NOMO-1 (cell line): ENCODE measurements at regions not wholly inside any gene's neighbourhood (a gene's known extent, or its start where the extent isn't known, plus 50 kb on each side); places are given as distances from the start of the nearest gene placed in this dataset.
"Not testable (repeated sequence)": the region's sequence is repeated elsewhere in the genome, so short reads cannot be mapped to it uniquely, and the experiment has no call there.

Experiments used
- DNase-seq, 2 experiments: peaks; one replicate each; lab custom pipeline; 2025; ENCODE audit not compliant: unreplicated experiment in 2 of 2; lab: John Stamatoyannopoulos, UW

DNA sequence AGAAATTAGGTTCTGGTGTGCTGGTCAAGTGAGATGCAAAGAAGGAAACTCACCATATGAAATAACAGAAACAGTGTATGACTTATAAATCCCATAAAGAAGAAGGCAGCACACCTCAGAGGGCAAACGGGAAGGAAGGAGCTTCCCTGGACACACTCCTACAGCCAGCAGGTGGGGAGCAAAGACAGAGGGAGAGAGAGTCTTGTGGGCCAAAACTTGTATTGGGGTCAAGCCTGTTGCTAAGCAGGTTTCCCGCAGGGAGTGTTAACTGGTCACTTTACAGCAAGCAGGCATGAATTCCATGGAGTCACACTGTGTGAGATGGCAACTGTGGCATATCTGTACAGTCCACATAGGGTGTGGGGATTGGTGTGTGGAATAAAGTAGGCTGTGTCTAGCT, 222.9 kb upstream of the NDN start:
- DNase-seq, result no peak

DNA sequence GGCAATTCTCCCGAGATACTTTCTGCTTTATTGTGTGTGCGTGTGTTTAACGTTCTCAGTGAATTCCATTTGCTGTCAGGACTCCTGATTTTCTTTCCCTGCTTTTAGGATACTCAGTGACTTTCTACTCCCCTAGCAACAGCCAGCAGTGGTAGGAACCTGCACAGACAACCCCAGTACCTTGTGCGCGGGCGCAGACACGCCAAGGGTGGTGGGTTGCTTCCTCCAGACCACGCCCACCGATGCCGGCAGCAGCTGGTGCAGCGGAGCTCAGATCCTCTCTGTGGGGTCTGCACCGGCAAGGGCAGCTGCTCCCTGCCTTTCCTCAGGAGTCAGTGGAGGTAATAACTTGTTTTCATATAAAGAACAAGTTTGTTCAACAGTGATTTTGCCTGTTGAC, 225.1 kb upstream of the NDN start:
- no peak for DNase-seq

DNA sequence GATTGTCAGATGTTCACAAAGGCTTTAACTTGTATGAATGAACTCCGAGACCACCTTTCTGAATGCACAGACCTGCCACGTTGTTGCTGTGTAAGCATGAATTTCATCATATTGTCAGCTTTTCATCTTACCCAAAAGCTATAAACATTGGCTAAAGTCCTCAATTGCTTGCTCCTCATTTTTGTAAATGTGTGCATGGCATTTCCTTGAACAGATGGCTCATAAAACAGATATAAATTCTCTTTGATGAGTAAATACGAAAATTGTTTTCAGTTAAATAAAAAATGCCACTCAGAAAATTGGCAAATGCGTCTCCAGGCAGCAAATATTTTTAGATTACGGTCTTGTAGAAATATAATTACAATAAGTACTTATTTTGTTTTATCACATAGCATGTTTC, 226.0 kb upstream of the NDN start:
- DNase-seq, result no peak

DNA sequence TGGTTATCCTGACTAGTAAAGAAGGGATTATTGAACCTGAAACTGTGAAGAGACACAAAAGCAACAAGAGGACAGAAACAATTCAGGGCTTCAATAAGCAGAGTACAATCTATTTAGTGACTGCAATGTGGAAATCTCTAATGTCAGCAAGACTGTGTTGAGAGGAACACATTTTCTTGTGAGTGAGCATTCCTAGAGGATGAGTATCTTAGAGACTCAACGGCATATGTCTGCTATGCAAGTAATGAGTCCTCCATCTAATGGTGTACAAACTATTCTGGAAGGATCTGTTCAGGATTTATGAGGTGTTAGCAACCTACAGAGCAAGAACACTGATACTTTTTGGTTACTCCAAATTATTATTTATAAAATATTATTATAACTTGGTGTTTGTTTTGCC, 226.5 kb upstream of the NDN start:
- DNase-seq, result no peak

DNA sequence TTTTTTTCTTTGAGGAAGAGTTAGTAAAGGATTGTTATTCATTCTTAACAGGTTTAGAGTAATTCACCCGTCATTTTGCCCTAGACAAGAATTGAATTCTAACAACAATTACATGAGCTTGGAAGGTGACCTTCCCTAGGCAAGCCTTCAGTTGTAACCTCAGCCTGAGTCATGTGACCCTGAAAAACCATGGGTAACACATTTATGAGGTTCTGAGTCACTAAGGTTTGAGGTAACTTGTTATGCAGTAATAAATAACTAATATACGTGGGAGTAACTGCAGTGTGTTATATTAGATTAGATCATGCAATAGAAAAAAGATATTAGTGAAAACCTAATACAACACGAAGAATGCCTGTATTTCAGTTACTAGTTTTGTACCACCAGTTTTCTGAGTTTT, 237.6 kb upstream of the NDN start:
- DNase-seq, result no peak

DNA sequence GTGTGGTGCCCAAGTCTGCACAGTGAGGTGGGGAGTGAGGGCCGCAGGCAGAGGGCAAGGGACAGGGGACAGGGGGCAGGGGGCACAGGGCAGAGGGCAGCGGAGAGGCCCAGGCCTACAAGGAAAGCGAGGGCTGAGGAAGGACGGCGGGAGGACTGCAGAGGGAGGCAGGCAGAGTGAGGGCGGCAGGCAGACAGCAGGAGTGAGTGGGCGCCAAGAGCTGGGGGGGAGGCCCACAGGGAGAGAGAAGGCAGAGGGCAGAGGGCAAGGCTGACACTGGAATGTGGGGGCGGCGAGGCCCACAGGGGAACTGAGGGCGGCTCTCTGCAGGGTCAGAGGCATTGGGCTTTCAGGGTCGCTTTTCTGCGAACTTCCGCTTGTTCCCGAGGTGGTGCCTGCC, 267.8 kb upstream of the NDN start:
- no peak for DNase-seq

DNA sequence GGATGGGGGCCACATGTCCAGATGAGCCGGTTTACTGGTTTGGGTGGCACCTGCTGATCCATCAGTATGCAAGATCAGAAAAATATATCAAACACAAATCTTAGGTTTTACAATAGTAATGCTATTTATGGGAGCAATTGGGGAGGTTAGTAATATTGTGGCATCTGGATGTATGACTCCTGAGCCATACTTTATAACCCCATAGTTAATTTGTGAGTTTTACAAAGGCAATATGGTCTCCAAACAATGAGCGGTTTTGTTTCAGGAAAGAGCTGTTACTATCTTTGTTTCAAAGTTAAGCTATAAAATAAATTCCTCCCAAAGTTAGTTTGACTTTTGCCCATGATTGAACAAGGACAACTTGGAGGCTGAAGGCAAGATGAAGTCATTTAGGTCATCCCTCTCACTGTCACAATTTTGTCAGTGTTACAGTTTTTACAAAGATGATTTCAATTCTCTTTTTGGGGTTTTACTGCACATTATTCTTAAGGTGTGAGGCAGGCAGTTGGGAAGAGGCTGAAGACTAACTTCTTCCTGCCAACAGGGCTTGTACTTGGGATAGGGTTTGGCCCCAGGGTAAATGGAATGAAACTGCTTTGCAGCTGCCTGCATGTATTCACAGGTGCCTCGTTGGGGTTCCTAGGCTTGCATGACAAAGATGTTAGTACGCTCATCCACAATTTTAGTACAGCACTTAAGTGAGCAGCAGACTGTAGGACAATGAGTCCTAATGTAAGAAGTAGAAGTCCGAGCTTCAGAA, 296.6 kb upstream of the NDN start:
- DNase-seq, result no peak

DNA sequence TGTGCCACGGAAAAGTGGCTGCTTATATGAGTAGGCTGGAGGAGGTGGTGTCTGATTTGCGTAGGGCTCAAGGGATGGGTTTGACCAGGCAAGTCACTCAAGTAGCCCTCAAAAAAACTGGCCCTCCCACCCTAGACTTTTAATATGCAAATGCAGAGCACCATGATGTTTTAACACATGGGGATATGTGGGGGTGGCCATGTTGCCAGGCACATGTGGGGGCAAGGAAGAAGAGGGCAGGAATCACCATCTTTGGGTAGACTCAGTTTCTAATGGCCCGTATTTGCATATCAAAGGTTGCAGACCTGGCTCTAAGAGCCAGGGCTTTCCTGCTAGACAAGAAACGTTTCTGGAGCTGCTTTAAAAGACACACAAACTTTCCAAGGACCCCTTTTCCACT, 307.2 kb upstream of the NDN start:
- no peak for DNase-seq

DNA sequence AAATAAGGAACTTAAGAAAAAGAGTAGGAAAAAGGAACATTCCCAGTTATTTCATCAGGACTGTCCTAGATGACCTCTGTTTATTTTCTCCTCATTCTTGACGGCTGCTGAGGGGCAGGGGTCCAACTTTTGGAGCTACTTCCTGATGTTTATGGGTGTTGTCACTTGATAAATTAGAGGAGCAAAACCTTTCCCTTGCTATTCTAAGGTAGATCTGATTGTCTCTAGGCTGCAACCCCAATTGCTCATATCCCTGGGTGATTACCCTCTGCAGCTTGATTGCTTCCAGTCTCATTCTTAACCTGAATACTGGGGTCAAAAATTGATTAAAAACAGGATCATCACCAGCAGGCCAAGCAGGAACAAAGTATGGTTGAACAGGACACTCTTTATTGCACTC, 311.0 kb upstream of the NDN start:
- no peak for DNase-seq

DNA sequence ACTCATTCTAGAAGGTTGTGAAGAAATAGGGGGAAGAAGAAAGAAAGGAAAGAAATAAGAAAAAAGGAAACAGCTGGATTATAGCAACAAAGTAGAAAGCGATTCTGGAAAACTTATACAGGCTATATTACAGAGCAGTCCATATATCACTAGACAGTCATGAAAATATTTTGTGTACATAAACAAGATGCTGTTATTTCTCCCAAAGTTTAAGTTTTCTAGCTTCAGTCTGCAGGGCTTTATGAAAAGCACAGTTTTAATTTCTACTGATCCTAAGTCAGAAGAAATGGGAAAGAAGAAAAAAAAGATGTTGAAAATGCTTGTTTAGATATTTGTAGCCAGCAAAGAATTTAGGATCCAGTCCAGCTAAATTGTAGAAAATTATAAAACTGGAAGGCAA, 321.4 kb upstream of the NDN start:
- DNase-seq, result no peak

DNA sequence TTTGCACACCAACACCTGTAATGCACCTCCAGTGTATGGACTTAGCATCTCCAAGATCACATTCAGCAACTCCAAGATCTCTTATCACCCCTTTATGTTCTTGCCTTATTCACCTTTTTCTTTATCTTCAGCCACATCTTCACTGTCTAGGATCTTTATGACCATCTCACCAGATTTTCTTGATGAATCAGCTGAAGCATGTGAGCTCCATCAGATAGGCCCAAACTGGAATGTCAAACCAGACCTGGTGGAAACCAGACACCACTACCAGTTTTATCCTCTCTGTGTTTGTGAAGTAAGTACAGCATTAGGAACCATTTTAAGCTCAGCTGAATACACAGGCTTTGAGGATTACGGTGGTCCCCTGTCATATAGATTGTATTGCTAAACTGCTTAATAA, 330.4 kb upstream of the NDN start:
- DNase-seq, result no peak

DNA sequence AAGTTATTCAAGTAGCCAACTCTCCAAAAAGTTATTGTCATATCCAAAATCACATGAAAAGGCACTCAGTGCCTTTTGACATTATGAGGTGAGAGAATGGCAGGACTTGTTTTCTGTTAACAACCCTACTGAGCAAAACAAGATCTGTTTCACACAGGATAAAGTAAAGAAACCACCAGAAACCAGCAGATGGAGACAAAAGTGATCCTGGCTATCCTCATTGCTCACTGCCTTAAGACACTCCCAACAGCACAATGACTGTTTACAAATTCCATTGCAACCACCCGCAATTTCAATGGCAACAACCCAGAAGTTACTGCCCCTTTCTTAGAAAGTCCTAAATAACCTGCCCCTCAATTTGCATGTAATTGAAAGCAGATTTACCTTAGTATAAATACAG, 352.6 kb upstream of the NDN start:
- DNase-seq, result no peak

DNA sequence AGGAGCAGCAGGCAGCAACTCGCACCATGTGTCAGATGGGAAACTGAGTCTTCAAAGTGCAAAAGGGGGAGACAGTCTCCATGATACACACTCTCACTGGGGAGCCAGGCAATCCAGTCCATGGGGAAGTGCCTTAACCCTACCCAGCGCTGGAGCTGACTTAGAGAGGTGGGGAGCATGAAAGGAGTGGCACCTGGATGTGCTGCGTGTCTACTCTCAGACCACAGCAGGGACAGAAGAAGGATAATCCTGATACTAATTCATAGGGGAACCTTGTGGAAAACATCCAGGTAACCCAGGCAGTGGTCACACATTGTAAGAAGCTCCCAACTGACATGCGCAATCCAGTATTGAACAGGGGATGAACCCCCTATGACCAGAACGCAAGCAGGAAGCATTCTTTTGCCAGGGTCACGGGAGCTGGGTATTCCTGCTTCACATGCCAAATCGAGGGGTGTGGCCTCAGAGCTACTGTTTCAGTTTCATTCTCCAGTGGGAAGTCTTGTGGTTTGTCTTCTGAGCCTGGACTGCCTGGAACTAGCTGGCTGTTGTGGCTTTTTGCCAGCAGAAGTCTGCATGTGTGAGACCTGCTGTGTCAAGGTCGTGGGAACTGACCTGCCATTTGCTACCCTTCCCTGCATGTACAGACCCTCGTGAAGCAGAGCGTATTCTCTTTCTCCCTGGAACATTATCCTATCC, 367.6 kb upstream of the NDN start:
- no peak for DNase-seq

DNA sequence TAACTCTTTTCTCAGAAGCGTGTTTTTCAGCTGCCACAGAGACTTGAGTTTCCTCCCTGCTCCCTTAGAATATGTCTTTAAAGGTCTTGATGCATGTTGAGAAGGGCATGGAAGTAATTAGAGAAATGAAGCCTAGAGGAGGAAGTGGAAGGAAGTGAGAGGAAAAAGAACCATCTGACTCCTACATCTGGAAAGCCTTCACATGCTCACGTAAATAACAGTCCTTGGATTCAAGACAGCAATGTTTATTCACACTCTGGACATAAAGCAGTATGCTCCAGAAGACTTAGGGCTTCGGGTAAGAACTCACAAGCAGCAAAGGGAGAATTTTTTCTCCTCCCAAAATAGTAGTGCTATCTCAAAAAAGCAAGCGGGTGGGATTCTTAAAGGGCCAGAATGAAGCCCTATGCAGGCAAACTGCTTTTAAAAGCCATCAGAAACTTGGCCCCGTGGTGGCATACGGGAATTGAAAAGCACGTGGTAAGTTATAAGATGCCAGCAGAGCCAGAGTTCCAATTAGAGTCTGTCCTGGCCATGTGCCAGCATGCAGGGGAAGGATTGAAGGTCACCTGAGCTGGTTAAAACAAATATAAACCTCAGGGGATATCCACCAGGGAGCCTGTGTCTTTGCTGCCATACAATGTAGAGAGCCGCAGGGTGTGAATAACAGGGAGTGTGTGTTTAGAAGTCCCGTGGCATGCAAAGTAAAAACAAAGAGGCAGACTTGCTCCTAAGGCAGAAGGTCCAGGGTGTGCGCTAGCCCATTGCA, 380.8 kb upstream of the NDN start:
- DNase-seq, result no peak

DNA sequence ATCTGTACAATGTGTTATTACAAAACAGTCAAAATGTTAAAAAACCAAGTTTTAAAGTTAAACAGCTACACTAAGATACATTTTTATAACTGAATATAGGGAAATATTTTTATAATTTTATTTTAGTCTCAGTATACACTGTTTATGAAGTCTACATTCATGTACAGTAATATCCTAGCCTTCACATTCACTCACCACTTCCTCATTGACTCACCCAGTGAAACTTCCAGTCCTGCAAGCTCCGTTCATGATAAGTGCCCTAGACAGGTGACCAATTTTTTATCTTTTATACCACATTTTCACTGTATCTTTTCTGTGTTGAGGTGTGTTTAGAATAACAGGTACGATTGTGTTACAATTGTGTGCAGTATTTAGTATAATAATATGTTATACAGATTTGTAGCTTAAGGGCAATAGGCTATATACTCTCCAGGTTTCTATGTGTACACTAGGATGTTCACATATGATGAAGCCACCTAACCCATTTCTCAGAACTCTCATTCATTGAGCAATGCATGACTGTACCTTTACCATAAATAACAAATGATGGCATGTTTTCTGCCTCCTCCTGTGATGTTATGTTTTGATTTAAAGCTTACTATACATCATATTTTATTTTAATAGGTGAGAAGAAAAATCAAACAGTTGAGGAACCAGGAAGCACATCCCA, 388.4 kb upstream of the NDN start:
- DNase-seq, result no peak

DNA sequence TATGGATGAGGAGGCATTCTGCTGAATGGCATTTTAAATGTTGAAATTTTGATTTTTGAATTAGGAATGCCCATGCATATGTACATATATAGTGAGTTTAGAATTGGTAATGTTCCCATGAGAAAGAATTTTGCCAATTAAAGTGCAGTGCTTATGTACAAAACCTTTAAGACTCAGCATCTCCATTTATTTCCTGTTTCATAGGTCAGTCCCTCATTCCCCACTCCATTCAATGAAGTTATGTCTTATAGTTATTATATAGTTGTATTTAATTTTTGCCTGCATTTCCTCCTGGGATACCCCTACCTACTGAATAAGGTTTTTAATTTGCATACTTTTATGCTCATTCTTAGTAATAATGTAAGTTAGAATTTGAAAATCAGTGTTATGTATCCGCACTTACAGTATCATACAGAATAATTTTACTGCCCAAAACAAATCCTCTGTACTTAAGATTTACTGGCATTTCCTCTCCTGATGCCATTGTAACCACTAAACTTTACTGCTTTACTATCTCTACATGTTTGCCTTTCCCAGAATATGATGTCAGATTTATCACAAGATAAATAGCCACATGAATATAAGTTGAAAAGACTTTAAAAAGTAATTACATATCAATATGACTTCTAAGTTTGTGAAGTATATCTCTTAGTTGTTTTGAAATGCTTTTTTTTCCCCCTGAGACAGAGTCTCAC, 389.1 kb upstream of the NDN start:
- DNase-seq, result no peak

DNA sequence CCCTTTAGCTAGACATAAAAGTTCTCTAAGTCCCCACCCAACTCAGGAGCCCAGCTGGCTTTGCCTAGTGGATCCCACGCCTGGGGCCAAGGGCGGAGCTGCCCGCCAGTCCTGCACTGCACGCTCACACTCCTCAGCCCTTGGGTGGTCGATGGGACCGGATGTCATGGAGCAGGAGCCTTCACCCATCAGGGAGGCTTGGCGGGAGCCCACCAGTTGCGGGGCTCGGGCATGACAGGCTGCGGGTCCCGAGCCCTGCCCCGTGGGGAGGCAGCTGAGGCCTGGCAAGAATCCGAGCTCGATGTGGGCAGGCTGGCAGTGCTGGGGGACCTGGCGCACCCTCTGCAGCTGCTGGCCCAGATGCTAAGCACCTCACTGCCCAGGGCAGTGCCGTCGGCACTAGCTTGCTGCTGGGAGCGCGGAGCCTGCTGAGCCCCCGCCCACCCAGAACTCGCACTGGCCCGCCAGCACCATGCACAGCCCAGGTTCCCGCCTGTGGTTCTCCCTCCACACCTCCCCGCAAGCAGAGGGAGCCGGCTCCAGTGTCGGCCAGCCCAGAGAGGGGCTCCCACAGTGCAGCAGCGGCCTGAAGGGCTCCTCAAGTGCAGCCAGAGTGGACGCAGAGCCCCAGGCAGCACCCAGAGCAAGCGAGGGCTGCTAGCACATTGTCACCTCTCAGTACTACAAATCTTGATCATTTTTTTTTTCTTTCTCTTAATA, 391.4 kb upstream of the NDN start:
- no peak for DNase-seq

DNA sequence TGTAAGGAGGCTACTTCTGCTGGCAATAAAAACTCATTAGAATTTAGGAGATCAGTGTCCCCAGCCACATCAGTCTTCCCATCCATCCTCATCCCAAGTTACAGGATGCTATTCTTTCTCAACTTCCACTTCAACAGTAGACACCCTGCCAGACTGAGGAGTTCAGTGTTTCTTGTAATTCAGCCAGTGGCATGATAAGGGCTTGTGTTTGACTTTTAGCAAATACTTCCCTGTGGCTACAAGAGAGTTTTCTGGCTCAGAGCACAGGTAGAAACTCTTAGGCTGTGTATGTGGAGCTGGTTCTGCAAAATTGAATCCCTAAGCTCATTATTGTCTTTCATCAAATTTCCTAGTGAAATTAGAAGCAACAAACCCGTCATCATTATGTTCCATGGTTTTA, 401.8 kb upstream of the NDN start:
- DNase-seq, result not testable (repeated sequence)

DNA sequence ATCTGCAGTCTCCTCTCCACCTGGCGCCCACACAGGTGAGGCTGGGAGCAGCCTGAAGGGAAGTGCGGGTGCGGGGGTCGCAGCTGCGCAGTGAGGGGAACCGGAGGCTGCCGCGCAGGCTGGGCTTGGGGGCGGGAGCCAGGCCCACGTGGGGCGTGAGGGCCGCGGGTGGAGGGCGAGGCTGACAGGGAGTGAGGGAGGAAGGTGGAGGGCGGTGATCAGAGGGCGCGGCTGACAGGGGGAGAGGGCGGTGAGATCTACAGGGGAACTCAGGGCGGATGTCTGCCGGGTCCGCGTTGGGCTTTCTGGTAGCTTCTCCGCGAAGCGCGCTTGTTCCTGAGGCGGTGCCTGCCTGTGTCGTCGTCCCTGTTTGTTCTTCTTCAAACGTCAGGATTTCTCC, 414.4 kb upstream of the NDN start:
- DNase-seq, result not testable (repeated sequence)

DNA sequence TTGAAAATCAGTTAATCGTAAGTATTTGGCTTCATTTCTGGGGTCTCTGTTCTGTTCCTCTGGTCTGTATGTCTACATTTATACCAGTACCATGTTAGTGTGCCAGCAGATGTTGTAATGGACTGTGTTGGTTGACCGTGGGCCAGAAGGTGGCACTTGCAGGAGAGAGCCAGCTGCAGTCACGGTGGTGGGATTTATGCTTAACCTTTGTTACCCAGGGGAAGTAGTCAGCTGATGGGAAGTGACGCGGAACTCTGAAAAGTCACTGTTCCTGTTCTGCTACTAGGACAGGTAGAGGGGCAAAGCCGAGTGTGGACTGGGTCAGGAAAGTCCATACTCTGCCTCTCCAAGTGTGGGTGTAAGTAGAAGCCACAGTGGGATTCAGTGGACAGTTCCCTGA, 420.4 kb upstream of the NDN start:
- not testable (repeated sequence) for DNase-seq
